Fibroblast of peridontal ligament (primary cell): ENCODE measurements at regions not wholly inside any gene's neighbourhood (a gene's known extent, or its start where the extent isn't known, plus 50 kb on each side); places are given as distances from the start of the nearest gene placed in this dataset.

Experiments
- DNase-seq: peaks from one replicate; pipeline ENCODE4 v3.0.0-alpha.2; 2010; ENCODE audit errors: extremely low read depth

DNA sequence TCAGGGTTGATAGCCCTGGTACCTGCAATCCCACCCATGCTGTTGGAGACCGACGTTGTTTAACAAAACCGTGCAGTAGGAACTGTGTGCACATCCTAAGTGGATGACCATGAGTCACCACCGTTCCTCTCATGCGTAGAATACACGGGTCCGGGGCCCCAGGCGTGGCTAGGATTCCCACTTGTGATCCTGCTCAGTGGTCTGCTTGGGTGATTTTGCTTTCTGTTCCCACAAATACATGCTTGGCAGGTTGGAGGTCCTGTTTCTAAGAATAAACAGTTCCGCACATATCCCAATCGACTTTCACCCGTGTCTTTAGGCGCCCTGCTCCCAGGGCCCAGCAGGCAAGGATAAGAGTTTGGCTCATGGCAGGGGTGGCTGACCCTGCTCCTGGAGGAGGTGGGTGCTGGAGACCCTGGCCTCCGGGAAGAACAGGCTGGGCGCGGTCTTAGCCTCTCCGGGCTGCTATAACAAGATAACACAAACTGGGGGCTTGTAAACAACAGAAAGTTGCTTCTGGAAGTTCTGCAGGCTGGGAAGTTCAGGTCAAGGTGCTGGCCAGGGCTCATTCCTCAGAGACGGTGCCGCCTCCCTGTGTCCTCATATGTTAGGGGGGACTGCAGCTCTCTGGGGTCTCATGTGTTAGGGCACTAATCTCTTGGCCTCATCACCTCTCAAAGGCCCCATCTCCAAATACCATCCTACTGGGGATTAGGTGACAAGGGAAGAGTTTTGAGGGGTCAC is 1028.3 kb downstream of the BRD1 start:
- DNase-seq: no peak

DNA sequence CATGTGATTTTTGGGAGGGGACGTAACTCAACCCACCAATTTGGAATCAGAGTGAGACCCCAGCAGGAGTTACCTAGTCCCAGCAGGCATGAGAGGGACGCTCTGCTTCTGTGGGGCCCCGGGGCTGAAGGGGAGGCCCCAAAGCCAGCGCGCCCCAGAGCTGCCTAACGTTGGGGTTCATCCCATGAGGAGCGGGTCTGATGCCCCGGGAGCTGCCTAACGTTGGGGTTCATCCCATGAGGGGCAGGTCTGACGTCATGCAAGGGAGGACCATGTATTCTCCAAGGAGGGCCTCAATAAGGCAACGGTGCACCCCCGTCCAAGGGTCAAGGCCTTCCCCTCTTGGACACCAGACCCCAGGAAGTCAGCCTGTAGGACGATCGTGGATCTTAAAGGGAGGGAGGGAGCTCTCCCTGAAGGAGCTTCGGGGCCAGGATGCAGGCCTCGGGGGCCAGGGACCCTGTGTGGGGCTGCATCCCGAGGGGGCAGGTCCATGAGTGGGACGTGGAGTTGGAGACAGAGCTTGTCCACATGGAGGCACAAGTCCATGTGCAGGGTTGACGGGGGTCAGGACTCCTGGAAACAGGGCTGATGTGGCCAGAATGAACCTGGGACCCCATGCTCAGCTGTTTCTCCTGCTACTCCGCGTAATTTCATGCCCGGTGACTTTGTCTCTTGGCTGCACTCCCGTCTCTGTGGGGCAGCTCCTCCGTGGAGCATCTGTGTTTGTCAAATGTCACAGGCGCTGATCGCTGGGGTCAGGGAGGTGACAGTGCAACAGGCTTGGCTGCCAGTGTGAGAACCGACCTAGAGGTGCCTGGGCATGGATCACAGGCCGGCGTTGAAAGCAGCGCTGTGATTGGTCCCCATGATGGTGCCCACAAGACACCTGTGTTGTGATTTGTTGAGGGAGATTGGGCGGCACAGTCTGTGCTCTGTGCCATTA is 1029.1 kb downstream of the BRD1 start:
- DNase-seq: no peak

DNA sequence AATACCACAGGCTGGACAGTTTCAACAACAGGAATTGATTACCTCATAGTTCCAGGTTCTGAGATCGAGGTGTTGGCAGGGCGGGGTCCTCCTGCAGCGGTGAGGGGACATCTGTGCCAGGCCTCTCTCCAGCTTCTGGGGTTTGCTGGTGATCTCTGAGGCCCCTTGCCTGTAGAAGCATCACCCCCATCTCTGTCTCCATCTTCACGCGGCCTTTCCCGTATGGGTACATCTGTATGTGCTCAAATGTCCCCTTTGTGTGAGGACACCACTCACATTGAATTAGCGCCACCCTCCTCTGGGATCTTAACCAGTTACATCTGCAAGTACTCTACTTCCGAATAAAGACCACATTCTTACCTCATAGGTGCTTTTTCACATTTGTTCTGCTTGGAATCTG is 1029.9 kb downstream of the BRD1 start:
- no peak for DNase-seq

DNA sequence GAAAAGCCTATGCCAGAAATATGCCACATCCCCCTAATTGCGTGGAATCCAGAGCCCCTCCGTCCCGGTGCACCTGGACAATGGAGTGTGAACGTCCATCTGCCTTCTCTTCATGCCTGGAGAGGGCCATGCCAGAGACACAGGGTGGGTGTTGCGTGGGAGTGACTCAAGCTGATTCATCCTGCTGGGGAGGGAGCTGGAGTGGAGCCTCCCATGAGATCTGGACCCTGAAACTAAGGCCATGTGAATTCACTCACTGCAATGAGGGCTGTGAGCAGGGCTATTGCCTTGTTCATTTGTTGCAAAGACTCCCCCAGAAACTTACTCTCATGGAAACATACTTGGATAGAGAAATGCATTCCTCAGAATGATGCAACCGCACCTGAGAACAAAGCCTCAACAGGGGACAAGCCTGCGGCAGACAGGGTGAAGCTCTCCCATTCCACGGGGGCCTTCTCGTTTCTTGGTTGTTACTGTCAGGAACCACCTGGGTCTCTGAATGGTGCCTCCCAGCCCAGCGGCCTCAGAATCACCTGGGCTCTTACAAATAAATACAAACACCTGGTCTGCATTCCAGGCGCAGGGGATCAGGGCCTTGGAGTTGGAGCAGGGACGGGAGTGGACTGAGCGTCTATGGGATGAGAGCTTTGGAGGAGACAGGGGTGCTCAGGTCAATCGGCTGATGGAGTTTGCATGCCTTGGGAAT is 1031.2 kb downstream of the BRD1 start:
- DNase-seq: no peak

DNA sequence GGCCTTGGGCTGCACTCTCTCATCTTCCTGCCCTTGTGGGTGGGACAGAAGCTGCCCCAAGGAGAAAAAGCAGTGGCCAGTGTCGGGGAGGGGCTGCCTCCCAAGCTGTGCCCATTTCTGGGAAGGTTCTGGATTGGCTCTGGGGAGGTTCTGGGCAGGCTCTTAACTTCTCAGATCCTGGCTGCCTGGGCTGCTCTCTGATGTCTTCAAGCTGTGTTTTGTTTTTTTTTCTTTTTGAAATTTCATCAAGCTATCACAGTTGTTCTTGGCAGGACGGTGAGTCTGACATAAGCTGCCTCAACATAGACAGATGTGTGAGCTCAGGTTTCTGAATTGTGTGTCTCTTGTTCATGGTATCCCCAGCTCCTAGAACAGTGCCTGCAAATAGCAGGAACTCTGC is 1032.0 kb downstream of the BRD1 start:
- DNase-seq: no peak

DNA sequence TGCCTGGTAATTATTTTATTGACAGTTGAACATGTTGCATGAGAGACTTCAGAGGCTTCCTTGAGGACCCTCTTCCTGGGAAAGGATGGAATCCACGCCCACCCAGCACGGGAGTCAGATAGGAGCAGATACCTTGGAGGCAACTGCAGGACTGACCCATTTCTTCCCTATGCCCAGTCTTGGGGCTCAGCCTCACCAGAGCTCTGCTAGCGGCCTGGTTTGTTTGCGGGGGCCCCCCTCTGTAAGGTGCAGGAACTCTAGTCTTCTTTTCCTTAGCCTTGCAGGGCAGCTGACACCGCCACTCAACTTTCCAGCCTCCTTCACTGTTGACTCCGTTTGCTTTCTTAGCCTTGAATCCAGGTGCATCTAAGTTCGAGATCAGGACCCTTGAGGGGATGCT is 1032.8 kb downstream of the BRD1 start:
- no peak for DNase-seq

DNA sequence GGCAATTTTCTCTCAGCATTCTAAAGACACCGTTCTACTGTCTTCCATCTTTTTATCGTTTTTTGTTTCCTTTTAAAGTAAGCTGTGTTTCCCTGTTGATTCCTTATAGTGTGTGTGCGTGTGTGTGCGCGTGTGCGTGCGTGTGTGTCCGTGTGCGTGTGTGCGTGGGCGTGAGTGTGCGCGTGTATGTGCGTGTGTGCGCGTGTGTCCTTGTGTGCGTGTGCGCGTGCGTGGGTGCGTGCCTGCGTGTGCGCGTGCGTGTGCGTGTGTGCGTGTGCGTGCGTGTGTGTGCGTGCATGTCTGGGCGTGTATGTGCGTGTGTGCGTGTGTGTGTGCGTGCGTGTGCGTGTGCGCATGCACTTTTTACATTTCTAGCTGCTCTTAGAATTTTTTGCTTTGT is 1033.7 kb downstream of the BRD1 start:
- no peak for DNase-seq

DNA sequence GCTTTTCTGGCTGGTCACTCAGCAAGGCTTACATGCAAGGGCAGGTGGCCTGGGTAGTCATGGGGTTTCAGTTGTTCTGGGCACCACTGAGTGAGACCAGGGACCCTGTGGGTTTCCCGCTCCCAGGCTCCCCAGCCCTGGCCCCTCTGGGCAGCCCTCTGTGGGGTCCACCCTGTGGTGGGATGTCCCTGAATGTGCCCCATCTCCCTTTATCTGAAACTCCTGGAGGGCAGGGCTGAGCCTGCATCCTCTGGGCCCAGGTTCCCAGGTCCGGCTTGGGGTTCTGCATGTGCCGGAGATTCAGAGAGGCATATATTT is 1041.0 kb downstream of the BRD1 start:
- DNase-seq: no peak

DNA sequence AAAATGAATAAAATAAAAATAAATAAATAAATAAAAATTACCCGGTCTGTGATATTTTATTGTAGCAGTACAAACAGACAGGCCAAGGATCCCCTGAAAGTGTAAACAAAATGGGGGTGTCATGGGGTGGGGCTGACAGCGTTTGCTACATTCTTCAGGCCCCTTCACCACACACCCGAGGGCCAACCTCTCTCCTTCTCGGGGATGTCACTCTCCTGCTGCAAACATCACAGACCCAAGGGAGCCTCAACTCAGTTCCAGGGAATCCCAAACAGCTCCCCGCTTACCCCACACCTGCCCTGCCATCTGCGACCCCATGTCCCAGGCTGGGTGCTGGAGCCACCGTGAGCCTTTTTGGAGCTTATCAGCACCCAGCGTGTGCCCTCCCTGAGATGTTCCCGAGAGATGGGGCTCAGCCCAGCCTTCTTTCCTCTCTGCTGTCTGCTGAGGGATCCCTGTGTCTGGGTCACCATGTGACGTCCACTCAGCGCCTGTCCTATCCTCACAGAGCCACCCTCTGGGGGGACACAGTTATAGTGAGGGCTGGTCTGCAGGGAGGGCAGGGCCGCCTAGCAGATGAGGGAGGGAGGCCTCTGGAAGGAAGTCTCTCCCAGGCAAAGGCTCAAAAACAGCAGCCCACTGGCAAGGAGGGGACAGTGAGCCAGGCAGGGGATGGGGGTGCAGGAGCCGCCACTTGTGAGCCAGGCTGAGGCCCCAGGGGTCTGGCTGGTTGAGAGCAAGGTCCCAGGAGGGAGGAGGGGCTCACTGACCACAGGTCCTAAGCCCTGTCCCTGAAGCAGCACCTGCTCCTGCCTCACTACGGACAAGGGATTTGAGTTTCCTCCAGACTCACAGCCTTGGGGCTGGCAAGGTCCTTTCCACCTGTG is 1041.6 kb downstream of the BRD1 start:
- no peak for DNase-seq

DNA sequence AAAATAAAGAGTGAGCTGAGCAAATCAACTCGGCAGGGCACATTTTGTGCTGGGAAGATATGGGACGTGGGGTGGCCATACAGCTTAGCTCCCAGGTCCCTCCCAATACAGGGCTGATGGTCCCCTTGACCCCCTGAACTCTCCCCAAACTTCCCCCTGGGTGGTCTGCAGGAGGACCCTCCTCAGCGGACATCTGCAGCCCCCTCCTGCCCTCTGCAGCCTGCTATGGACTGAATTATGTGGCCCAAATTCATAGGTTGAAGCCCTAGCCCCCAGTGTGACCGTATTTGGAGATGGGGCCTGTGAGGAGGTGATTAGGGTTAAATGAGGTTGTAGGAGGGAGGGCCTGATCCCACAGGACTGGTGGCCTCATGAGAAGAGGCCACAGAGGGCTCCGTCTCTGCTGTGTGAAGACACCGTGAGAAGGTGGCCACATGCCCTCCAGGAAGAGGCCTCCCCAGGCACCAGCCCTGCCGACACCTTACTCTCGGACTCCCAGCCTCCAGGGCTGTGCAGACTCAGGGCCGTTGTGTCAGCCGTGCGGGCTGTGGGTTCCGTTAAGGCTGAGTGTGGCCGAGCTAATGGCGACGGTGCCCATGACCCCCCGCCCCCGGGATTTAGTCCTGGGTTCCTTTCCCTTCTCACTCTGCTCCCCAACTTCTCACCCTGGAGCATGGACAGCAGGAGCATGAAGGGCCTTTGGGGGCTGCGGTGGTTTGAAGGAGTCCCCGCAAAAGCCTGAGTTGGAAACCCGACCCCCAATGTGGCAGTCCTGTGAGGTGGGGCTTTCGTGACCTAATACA is 1042.8 kb downstream of the BRD1 start:
- DNase-seq: no peak

DNA sequence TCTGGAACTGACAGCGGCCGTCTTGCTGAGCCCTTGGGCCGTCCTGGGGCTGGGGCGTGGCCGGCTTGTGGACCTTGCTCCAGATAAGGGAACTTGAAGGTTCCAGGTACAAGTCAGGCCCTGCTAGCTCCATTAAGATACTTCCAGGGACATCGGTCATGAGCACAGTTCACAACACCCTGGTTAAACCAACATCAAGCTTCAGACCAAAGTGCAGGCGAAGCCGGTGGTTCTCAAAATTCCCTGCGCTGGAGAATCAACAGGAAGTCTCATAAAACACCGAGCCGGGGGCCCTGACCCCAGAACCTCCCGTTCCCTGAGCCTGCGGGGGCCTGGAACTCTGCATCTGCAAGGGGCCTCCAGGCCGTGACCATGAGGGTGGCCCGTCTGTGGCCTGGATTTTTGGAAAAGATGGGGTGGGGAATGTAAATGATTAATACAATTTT is 1043.8 kb downstream of the BRD1 start:
- no peak for DNase-seq

DNA sequence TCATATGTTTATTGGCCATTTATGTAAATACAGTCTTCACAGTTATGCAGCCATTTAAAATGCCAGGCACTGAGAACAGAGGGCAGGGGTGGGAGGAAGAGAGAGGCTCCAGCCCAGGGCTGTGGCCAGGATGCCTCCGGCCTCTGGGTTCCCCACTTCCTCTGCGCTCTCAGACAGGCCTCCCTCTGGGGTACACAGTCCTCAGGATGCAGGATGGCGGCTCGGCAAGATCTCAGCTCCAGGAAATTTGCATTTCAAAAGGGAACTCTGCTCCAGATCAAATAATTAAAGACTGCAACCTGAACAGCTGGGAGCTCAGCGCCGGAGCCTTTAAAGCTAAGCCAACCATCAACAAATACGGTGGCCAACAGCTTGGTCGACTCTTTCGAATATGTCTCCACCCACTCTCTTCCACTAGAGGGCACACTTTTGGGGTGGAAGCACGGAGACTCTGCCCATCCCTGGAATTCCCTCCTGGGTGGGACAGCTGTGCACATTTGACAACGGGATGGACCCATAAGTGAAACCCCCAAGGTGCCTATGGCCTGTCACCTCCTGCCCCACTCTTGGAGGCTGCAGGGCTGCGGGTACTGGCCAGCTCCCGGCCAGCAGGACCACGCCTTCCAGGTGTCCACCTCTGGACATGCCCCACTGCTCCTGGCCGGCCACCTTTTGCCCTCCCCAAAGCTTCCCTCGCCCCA is 1044.7 kb downstream of the BRD1 start:
- DNase-seq: no peak

DNA sequence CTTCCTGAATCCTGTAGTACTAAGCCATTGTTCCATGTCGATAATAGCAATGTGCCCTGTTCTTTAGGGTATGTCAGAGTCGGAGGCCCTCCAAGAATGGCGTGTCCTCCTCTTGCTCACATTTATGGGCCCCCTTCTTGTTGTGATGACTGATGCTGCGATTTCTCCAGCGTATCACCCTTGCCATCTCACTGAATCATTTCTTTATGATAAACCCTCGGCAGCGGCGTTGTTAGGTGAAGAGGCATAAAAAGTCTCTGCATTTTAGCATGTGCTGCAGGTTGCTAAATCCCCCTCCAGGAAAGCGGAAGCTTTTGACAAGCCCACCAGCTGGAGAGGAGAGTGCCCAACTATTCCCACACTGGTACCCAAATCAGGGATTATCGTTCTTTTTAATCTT is 1045.3 kb downstream of the BRD1 start:
- no peak for DNase-seq

DNA sequence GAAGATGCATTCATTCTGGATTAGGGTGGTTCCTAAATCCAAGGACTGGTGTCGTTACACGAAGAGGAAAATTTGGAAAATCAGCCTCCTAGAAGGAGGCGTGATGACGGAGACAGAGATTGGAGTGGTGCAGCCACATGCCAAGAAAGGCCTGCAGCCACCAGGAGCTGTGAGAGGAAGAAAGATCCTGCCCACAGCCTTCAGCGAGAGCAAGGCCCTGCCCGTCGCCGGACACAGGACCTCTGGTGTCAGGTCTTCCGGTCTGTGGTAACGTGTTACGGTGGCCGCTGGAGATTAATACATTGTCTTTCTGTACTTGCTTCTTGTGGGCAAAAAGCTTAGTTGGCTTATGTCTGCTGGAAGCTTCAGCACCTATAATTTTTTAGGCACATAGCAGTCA is 1045.8 kb downstream of the BRD1 start:
- no peak for DNase-seq

DNA sequence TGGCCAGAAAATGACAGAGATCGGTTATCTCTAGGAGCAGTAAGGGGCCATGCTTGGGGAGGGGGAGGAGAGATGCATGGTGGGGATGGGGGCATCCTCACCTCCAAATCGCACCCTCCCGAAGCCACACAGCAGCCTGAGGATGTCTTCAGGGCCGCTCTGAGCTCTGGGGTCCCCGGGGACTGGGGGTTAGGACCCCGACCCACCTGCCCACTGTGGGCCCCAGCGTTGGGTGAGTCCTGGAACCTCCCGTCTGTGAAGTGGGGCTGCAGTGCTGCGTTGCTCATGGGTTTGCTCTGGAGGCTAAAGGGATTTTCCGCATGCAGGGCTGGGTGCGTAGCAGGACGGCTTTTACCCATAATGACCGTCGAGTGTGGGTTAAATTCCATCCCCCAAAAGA is 1046.3 kb downstream of the BRD1 start:
- DNase-seq: no peak

DNA sequence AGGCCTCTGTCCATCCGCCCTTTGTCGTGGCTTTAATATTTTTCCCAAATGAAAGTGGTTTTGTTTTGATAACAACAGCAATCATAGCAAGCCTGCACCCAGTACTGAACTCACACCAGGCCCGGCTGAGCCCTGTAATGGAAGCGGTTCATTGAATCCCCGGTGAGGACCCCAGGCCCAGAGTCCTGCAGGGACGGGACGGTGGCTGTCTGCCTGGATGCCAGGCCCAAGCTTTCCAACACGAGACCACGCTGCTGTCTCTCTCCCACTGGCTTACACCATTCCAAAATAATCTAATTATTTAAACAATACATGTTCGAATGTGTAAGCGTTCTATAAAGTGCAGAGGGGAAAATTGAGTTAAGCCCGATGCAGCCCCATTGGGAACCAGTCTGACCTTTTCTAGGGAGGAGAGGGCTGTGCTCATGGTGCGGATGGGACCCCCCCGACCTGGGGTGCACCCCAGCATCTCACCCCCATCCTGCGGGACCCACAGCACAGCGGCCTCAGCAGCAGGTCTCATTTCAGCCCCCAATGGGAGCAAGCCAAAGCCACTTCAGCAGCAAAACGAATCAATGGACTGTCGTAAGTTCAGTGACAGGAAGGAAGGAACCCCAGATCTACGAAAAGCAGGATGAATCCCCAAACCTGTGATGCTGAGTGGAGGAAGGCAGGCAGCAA is 1046.9 kb downstream of the BRD1 start:
- DNase-seq: no peak

DNA sequence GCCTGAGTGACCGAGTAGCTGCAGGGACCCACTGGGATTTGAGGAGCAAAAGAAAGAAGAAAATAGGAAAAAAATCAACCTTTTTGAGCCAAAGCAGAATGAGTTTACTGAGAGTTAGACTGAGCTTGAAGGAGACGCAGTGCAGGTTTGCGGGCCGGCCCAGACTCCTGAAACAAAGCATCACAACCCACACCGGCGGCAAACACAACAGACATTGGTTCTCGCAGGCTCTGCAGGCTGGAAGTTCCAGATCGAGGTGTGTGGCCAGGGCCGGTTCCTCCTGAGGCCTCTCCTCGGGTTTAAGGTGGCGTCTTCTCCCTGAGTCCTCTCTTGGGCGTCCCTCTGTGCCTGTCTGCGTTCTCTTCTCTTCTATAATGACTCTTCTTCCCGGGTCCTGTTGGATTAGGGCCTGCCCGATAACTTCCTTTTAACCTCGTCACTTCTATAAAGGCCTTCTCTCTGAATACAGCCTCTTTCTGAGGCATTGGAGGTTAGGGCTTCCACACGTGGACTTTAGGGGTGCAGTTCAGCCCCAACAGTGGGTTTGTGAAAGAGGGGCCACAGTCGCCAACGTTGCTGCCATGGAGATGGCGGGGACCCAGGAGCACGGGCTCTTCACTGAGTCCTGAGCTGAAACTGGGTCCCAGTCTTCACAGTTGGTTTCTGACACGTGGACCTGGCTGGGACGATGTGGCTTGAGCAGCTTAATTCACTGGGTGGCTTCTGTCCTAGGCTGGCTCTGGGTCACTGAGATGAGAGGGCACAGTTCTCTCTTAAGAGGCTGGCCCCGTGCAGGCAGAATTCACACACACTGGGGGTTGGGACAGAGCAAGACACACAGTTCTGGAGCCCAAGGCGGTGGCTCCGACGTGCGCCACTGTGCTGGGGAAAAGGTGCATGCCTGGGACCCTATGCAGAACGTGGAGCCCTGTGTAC is 1047.7 kb downstream of the BRD1 start:
- DNase-seq: no peak

DNA sequence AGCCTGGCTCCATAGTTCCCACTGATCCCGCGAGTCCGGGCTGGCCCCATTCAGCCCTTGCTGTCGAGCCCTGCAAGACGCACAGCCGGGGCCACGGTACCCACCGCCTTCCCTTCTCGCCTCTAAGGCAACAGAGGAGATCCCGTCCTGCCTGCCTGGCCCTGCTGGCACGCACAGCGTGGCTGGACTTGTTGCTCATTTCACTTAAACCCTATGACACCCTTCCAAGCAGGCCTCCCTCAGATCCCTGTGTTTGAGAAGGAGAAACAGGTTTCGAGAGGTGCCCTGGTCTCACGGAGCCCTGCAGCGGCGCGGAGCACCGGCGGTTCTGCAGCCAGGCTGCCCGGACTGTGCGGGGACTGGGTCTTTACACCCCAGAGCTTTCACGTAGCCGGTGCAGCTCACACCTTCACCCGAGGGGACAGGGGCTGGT is 1048.4 kb downstream of the BRD1 start:
- DNase-seq: no peak
